ENCODE measurements at regions not wholly inside any gene's neighbourhood (a gene's known extent, or its start where the extent isn't known, plus 50 kb on each side); places are given as distances from the start of the nearest gene placed in this dataset.

DNA sequence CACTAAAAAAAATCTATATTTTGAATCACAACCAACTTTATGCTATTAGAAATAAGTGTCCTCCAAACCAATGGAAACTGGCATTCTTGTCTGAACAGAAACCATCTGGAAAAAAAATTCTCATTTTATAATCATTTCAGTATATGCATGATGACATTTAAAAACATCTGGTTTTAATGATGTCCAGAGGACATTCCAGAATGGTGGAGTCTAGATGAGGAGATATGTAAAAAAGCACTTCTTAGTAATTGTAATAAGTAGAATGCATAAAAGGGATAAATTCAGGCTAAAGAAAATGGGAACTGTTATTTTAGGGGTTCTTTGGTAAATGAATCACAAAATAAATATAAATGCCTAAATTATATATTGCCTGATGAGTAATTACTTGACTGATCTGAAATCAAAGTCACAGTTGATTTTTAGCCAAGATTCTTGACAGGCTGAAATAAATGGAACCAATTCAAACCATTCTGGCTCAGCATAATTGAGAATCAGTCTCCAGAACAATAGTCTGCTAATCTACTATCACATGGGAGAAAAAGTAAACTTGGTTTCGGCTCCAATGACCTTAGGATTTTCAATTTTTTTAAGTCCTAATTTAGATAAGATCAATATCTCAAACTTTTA, 636.6 kb downstream of the FAT4 start:
- in situ Hi-C loops (cut with HindIII; ENCODE audit: low sequenced_read_pairs) = no loop called here
- DNase-seq (ENCODE audit: low spot score) = no peak

DNA sequence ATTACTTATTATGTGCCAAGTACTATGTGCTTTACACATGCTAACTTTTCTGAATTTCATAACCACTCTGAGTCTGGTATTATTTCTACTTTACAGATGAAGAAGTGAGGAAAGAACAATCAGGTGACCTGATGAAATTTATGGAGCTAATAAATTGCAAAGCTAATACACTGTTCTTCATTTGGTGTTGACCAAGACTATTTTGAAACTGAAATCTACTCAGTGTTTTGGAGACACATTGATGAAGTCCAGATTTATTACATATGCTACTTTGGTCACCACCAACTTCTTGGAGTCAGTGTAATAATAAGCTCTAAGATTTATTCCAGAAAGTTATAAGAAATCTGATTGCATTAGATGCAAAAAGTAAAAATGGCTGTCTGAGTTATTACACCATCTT, 637.9 kb downstream of the FAT4 start:
- no peak for DNase-seq (ENCODE audit: low spot score)
- in situ Hi-C loops (cut with HindIII; ENCODE audit: low sequenced_read_pairs) = no loop called here

- DNase-seq (ENCODE audit: low spot score) = no peak
- in situ Hi-C loops (cut with HindIII; ENCODE audit: low sequenced_read_pairs) = no loop called here
Observed at GRCh38 chr4:125956276-125956675, 641.5 kb downstream of the FAT4 start.

GRCh38 chr4:125958519-125958918, 643.8 kb downstream of the FAT4 start:
- no peak for DNase-seq (ENCODE audit: low spot score)
- in situ Hi-C loops (cut with HindIII; ENCODE audit: low sequenced_read_pairs) = no loop called here

- DNase-seq (ENCODE audit: low spot score) = no peak
- in situ Hi-C loops (cut with HindIII; ENCODE audit: low sequenced_read_pairs) = no loop called here
Observed at GRCh38 chr4:125961626-125962025, 646.9 kb downstream of the FAT4 start.

DNA sequence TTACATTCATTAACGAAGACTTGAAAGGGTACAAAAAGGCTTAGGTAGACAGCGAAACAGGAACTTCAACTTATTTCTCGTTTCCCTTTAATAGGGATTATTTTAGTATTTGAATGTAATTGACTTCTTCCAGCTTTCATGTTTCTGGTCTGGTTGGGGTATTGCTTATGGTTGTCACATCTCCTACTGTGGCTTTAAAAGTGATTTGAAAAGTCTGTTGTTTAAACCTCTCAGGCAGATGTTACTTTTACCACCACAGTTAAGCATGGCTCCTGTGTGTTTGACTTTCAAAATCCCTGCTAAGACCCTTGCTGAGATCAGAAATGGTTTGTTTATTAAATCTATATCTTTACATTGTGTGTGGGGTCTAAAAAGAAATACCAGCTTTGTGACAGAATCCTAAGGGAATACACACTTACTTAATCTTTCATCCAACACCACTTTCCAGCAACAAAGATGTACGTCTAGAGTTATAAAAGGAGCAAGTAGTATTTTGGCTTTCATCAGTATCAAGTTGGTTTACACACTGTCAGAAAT, 661.2 kb downstream of the FAT4 start:
- no peak for DNase-seq (ENCODE audit: low spot score)
- in situ Hi-C loops (cut with HindIII; ENCODE audit: low sequenced_read_pairs) = no loop called here

GRCh38 chr4:125979950-125980349, 665.2 kb downstream of the FAT4 start:
- no peak for DNase-seq (ENCODE audit: low spot score)
- in situ Hi-C loops (cut with HindIII; ENCODE audit: low sequenced_read_pairs) = no loop called here

GRCh38 chr4:125983168-125983567, 668.4 kb downstream of the FAT4 start:
- in situ Hi-C loops (cut with HindIII; ENCODE audit: low sequenced_read_pairs) = no loop called here
- no peak for DNase-seq (ENCODE audit: low spot score)

DNA sequence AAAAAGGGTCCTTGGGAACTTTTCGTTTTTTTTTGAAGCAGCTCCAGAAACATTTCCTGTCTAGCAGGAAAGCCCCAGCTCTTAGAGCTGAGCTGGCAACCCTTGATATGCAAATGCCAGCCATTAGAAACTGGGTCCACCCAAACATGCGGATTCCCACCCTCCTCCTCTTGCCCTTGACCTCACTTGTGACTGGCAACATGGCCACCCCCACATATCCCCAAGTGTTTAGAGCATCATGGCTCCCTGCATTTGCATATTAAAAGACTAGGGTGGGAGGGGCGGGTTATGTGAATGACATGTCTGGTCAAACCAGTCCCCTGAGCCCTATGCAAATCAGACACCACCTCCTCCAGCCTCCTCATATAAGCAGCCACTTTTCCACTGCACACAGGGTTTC, 671.1 kb downstream of the FAT4 start:
- in situ Hi-C loops (cut with HindIII; ENCODE audit: low sequenced_read_pairs) = no loop called here
- DNase-seq (ENCODE audit: low spot score) = no peak

GRCh38 chr4:125986307-125986706, 671.6 kb downstream of the FAT4 start:
- no peak for DNase-seq (ENCODE audit: low spot score)
- in situ Hi-C loops (cut with HindIII; ENCODE audit: low sequenced_read_pairs) = no loop called here

GRCh38 chr4:125988464-125988863, 673.7 kb downstream of the FAT4 start:
- in situ Hi-C loops (cut with HindIII; ENCODE audit: low sequenced_read_pairs) = no loop called here
- no peak for DNase-seq (ENCODE audit: low spot score)

DNA sequence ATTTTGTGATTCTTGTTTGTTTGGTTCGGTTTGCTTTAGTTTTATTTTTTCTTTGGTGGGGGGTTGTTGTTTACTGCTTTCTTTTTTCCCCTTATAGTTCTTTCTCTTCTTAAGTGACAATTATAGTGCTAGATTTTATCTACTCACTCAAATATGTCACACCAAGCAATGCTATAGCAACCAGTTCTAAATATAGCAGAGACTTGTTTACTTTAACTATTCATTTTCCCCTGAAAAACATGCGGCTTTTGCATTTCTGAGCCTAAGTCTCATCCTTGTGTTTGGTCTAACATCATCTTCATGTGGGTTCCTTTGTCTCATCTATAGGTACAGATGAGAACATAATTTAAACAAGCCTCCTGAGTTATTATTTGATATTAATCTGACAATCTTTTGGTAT, 676.6 kb downstream of the FAT4 start:
- DNase-seq (ENCODE audit: low spot score) = no peak
- in situ Hi-C loops (cut with HindIII; ENCODE audit: low sequenced_read_pairs) = no loop called here

GRCh38 chr4:125992891-125993290, 678.1 kb downstream of the FAT4 start:
- in situ Hi-C loops (cut with HindIII; ENCODE audit: low sequenced_read_pairs) = no loop called here
- DNase-seq (ENCODE audit: low spot score) = no peak

DNA sequence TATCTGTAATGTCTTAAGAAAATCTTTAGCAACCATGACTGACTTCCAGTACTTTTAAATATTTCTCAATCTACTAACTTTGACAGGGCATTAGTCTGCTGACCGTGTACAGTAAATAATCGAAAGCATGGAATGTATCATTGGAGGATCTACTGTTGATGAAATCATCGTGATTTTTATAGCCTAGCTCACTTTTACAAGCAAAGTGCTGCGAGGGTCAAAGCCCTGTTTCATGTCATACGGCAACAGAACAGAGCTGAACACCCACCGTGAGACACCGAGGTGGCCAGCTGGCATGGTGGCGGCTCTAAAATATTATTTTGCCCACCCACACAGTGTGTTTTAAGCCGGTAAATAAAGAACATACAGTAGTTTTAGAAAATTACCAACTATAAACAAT, 679.3 kb downstream of the FAT4 start:
- DNase-seq (ENCODE audit: low spot score) = no peak
- in situ Hi-C loops (cut with HindIII; ENCODE audit: low sequenced_read_pairs) = no loop called here

- in situ Hi-C loops (cut with HindIII; ENCODE audit: low sequenced_read_pairs) = no loop called here
Observed at GRCh38 chr4:125994430-125994829, 679.7 kb downstream of the FAT4 start.

DNA sequence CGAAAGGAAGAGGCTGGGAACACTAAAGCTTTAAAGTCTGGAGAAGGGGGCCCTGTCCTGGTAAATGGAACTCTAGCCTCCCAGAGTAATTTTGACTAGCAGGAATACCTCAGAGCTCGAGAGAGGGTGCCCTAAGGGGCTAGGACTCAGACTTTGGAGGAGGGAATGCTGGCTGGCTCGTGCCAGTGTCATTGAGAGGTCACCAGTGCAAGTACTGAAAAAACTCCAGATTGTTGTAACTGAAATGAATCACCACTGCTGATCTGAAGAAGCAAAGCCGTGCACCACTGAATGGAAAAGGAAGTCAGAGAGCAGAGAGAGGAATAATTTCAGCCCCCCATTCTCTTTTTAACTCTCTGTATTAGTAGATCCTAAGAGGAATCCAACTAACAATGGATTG, 690.2 kb downstream of the FAT4 start:
- no peak for DNase-seq (ENCODE audit: low spot score)
- in situ Hi-C loops (cut with HindIII; ENCODE audit: low sequenced_read_pairs) = no loop called here

More at GRCh38 chr4:125994430-125994829, 679.7 kb downstream of the FAT4 start:
- DNase-seq (ENCODE audit: low spot score) = no peak

GRCh38 chr4:126007142-126007541, 692.4 kb downstream of the FAT4 start:
- DNase-seq (ENCODE audit: low spot score) = no peak
- in situ Hi-C loops (cut with HindIII; ENCODE audit: low sequenced_read_pairs) = no loop called here

DNA sequence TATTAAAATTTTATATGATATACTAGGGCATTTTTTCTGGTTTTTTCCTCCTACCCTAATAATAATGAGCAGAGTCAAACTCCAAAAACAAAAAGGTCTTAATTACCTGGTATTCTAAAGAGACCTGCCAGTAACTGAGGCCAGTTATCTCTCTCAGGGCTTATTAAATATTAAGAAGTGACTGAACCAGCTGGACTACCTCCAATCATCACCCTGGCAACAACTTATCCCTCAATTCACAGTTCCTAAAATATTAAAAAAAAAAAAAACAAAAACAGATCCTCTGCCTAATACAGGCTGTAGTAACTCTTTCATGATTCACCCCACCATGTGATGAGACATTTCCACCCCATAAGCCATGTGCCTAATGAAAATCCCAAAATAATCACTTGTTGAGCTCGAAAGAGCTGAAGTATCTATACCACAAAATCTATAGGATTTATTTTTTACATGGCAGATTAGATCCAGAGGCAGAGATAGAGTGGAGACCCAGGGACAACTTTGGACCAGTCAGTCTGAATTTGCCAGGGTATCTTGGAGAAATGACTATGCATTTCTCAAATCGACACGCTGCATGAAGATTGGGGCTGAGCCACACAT, 698.0 kb downstream of the FAT4 start:
- in situ Hi-C loops (cut with HindIII; ENCODE audit: low sequenced_read_pairs) = no loop called here
- DNase-seq (ENCODE audit: low spot score) = no peak

- in situ Hi-C loops (cut with HindIII; ENCODE audit: low sequenced_read_pairs) = no loop called here
- no peak for DNase-seq (ENCODE audit: low spot score)
Observed at GRCh38 chr4:126018274-126018673, 703.5 kb downstream of the FAT4 start.

- in situ Hi-C loops (cut with HindIII; ENCODE audit: low sequenced_read_pairs) = no loop called here
- DNase-seq (ENCODE audit: low spot score) = no peak
Observed at GRCh38 chr4:126023896-126024295, 709.1 kb downstream of the FAT4 start.

DNA sequence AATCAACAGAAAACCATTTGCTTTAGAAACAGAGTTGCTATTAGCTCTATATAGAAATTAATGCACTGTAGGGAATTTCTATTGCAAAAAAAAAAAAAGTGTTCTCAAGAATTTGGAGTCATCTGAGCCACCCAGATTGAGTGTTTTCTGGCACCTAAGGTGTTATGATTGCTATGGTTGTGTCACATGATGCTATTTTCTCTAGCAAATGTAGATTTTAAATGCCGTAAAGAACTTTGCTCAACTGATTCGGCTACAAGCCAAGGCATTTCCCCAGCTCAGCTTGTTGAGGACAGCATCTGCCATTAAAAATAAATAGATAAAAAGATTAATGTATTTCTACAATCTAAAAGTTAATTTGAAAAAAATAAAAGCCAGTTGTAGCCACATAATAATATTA, 712.8 kb downstream of the FAT4 start:
- no peak for DNase-seq (ENCODE audit: low spot score)
- in situ Hi-C loops (cut with HindIII; ENCODE audit: low sequenced_read_pairs) = no loop called here

Data from G401 (cell line).